Effector memory CD8-positive, alpha-beta T cell (primary cell): ENCODE measurements at regions not wholly inside any gene's neighbourhood (a gene's known extent, or its start where the extent isn't known, plus 50 kb on each side); places are given as distances from the start of the nearest gene placed in this dataset.
A peak's percentile ranks its signal among the peaks of the same experiment; 100 is the strongest.
"Not testable (repeated sequence)": the region's sequence is repeated elsewhere in the genome, so short reads cannot be mapped to it uniquely, and the experiment has no call there.

Source experiments
- ATAC-seq: fragments of 150-1000 bp; cut with Tn5 transposase; replicated peaks from 2 replicates; pipeline ENCODE4 v1.10.0; 2021; ENCODE audit warnings: mild to moderate bottlenecking, moderate library complexity
- DNase-seq, 3 experiments: peaks; one replicate each; pipeline ENCODE4 v3.0.0; 2021
- H3K27ac Mint-ChIP-seq, 2 donors: one replicate each; pipeline ENCODE4 v1.8.0; 2022; ENCODE audit warnings: mild to moderate bottlenecking in 2 of 2, mixed read lengths in 2 of 2, moderate library complexity in 2 of 2
- H3K27me3 Mint-ChIP-seq, 2 donors: one replicate each; pipeline ENCODE4 v1.8.0; 2022; ENCODE audit warnings: mixed read lengths in 2 of 2
- H3K36me3 Mint-ChIP-seq: one replicate; pipeline ENCODE4 v1.8.0; 2022; ENCODE audit warnings: mild to moderate bottlenecking, moderate library complexity, mixed read lengths; ENCODE audit not compliant: insufficient read depth
- H3K4me1 Mint-ChIP-seq, 2 donors: one replicate each; pipeline ENCODE4 v1.8.0; 2022; ENCODE audit warnings: low read depth in 2 of 2, mixed read lengths in 2 of 2
- H3K4me3 Mint-ChIP-seq, 2 donors: one replicate each; pipeline ENCODE4 v1.8.0; 2022; ENCODE audit warnings: mild to moderate bottlenecking in 2 of 2, mixed read lengths in 2 of 2, moderate library complexity in 2 of 2
- H3K9me3 Mint-ChIP-seq, 2 donors: one replicate each; pipeline ENCODE4 v1.8.0; 2022; ENCODE audit warnings: mixed read lengths in 2 of 2

- peaks cover 14 to 16% of the 10 kb centered on the region in 2 donors for H3K4me1 Mint-ChIP-seq
- H3K27ac Mint-ChIP-seq = peak overlapping the region; percentile 65 to 89
- ATAC-seq (peak; percentile 16), DNase-seq (no peak)
- peak overlapping the region; percentile 84 to 87 for H3K4me3 Mint-ChIP-seq
- H3K36me3 Mint-ChIP-seq = no peaks in the 10 kb centered on the region
- H3K27me3 Mint-ChIP-seq = peaks cover 7 to 27% of the 10 kb centered on the region in 2 donors
- H3K9me3 Mint-ChIP-seq = no peaks in the 10 kb centered on the region
Measured at GRCh38 chr12:34219046-34219770, 196.9 kb downstream of the ALG10 start.

- not testable (repeated sequence) for H3K36me3 Mint-ChIP-seq, H3K4me3 Mint-ChIP-seq, ATAC-seq, DNase-seq, H3K9me3 Mint-ChIP-seq, H3K27ac Mint-ChIP-seq
- Mint-ChIP-seq H3K27me3 (peaks cover 7 to 27% of the 10 kb centered on the region in 2 donors), H3K4me1 (peaks cover 13 to 16% of the 10 kb centered on the region in 2 donors)
Measured at GRCh38 chr12:34220079-34220478, 197.8 kb downstream of the ALG10 start.

- Mint-ChIP-seq H3K36me3 (no peaks in the 10 kb centered on the region), H3K9me3 (peaks cover 0 to 5% of the 10 kb centered on the region in 2 donors), H3K4me3 (no peak overlapping the region), H3K27me3 (peaks cover 6 to 19% of the 10 kb centered on the region in 2 donors), H3K27ac (no peak overlapping the region), H3K4me1 (peaks cover 6% of the 10 kb centered on the region in 2 donors)
- ATAC-seq (no peak), DNase-seq (no peak)
Measured at GRCh38 chr12:34223640-34224039, 201.3 kb downstream of the ALG10 start.

GRCh38 chr12:34226044-34226443 is 203.7 kb downstream of the ALG10 start:
- H3K4me1 Mint-ChIP-seq, H3K9me3 Mint-ChIP-seq, H3K27ac Mint-ChIP-seq, H3K36me3 Mint-ChIP-seq, ATAC-seq, H3K4me3 Mint-ChIP-seq, DNase-seq: not testable (repeated sequence)
- H3K27me3 Mint-ChIP-seq = peaks cover 12 to 22% of the 10 kb centered on the region in 2 donors

- not testable (repeated sequence) for H3K4me3 Mint-ChIP-seq, H3K27ac Mint-ChIP-seq, H3K4me1 Mint-ChIP-seq, DNase-seq, ATAC-seq, H3K36me3 Mint-ChIP-seq, H3K9me3 Mint-ChIP-seq
- H3K27me3 Mint-ChIP-seq = peaks cover 12 to 22% of the 10 kb centered on the region in 2 donors
Measured at GRCh38 chr12:34228046-34228445, 205.8 kb downstream of the ALG10 start.

- not testable (repeated sequence) for H3K4me1 Mint-ChIP-seq, H3K4me3 Mint-ChIP-seq
Measured at GRCh38 chr12:34229033-34229432, 206.7 kb downstream of the ALG10 start.

GRCh38 chr12:34233618-34234017 is 211.3 kb downstream of the ALG10 start:
- no peak overlapping the region for H3K27ac Mint-ChIP-seq
- peaks cover 8 to 13% of the 10 kb centered on the region in 2 donors for H3K27me3 Mint-ChIP-seq
- no peaks in the 10 kb centered on the region for H3K36me3 Mint-ChIP-seq
- H3K9me3 Mint-ChIP-seq = no peaks in the 10 kb centered on the region
- no peaks in the 10 kb centered on the region for H3K4me1 Mint-ChIP-seq
- ATAC-seq = no peak
- H3K4me3 Mint-ChIP-seq = no peak overlapping the region
- no peak for DNase-seq

More at GRCh38 chr12:34229033-34229432, 206.7 kb downstream of the ALG10 start:
- H3K36me3 Mint-ChIP-seq, H3K27ac Mint-ChIP-seq, DNase-seq, ATAC-seq, H3K9me3 Mint-ChIP-seq: not testable (repeated sequence)
- peaks cover 12 to 22% of the 10 kb centered on the region in 2 donors for H3K27me3 Mint-ChIP-seq

- Mint-ChIP-seq H3K27ac (no peak overlapping the region), H3K27me3 (no peaks in the 10 kb centered on the region), H3K4me3 (no peak overlapping the region), H3K36me3 (no peaks in the 10 kb centered on the region), H3K4me1 (no peaks in the 10 kb centered on the region), H3K9me3 (no peaks in the 10 kb centered on the region)
- no peak for DNase-seq
- no peak for ATAC-seq
Measured at GRCh38 chr12:34236073-34236472, 213.8 kb downstream of the ALG10 start.

- Mint-ChIP-seq H3K27me3 (no peaks in the 10 kb centered on the region), H3K4me3 (no peak overlapping the region), H3K27ac (no peak overlapping the region), H3K36me3 (no peaks in the 10 kb centered on the region), H3K4me1 (no peaks in the 10 kb centered on the region), H3K9me3 (no peaks in the 10 kb centered on the region)
- ATAC-seq (no peak), DNase-seq (no peak)
Measured at GRCh38 chr12:34244608-34245007, 222.3 kb downstream of the ALG10 start.

- Mint-ChIP-seq H3K27me3 (no peaks in the 10 kb centered on the region), H3K36me3 (no peaks in the 10 kb centered on the region), H3K4me1 (no peaks in the 10 kb centered on the region), H3K4me3 (no peak overlapping the region), H3K27ac (no peak overlapping the region), H3K9me3 (no peaks in the 10 kb centered on the region)
- no peak for ATAC-seq
- DNase-seq = no peak
Measured at GRCh38 chr12:34249271-34249670, 227.0 kb downstream of the ALG10 start.

- not testable (repeated sequence) for H3K36me3 Mint-ChIP-seq, H3K9me3 Mint-ChIP-seq, H3K27ac Mint-ChIP-seq, ATAC-seq, DNase-seq, H3K27me3 Mint-ChIP-seq, H3K4me3 Mint-ChIP-seq, H3K4me1 Mint-ChIP-seq
Measured at GRCh38 chr12:34251879-34252278, 229.6 kb downstream of the ALG10 start.

GRCh38 chr12:34253674-34254073 is 231.4 kb downstream of the ALG10 start:
- DNase-seq (no peak), ATAC-seq (no peak)
- Mint-ChIP-seq H3K4me1 (no peaks in the 10 kb centered on the region), H3K4me3 (no peak overlapping the region), H3K27ac (no peak overlapping the region), H3K27me3 (no peaks in the 10 kb centered on the region), H3K36me3 (peaks cover 3% of the 10 kb centered on the region), H3K9me3 (no peaks in the 10 kb centered on the region)

- DNase-seq = no peak
- peaks cover 3% of the 10 kb centered on the region for H3K36me3 Mint-ChIP-seq
- H3K4me3 Mint-ChIP-seq = no peak overlapping the region
- no peaks in the 10 kb centered on the region for H3K4me1 Mint-ChIP-seq
- H3K9me3 Mint-ChIP-seq = no peaks in the 10 kb centered on the region
- no peak overlapping the region for H3K27ac Mint-ChIP-seq
- no peak for ATAC-seq
- H3K27me3 Mint-ChIP-seq = peaks cover 0 to 9% of the 10 kb centered on the region in 2 donors
Measured at GRCh38 chr12:34257093-34257492, 234.8 kb downstream of the ALG10 start.

- not testable (repeated sequence) for H3K27ac Mint-ChIP-seq, H3K4me3 Mint-ChIP-seq, H3K36me3 Mint-ChIP-seq, ATAC-seq, H3K4me1 Mint-ChIP-seq, DNase-seq
- Mint-ChIP-seq H3K9me3 (peaks cover 0 to 12% of the 10 kb centered on the region in 2 donors), H3K27me3 (peaks cover 15 to 25% of the 10 kb centered on the region in 2 donors)
Measured at GRCh38 chr12:34262140-34262539, 239.8 kb downstream of the ALG10 start.
